ENCODE measurements at regions not wholly inside any gene's neighbourhood (a gene's known extent, or its start where the extent isn't known, plus 50 kb on each side); places are given as distances from the start of the nearest gene placed in this dataset.
"Not testable (repeated sequence)": the region's sequence is repeated elsewhere in the genome, so short reads cannot be mapped to it uniquely, and the experiment has no call there.

- DNase-seq (ENCODE audit: low read depth in 2 of 2) = no peak
These were observed 57.3 kb downstream of the MED10 start for GRCh38 chr5:6321078-6321477.

GRCh38 chr5:6319116-6319515 lies 59.2 kb downstream of the MED10 start:
- DNase-seq (ENCODE audit: low read depth in 2 of 2) = no peak

- no peak for DNase-seq (ENCODE audit: low read depth in 2 of 2)
These were observed 61.1 kb downstream of the MED10 start for GRCh38 chr5:6317116-6317798.

GRCh38 chr5:6315580-6315979 lies 62.8 kb downstream of the MED10 start:
- DNase-seq (ENCODE audit: low read depth in 2 of 2) = no peak

- DNase-seq (ENCODE audit: low read depth in 2 of 2) = no peak
These were observed 66.5 kb downstream of the MED10 start for GRCh38 chr5:6311568-6312501.

- DNase-seq (ENCODE audit: low read depth in 2 of 2) = no peak
These were observed 68.4 kb downstream of the MED10 start for GRCh38 chr5:6309949-6310348.

- DNase-seq (ENCODE audit: low read depth in 2 of 2) = no peak
These were observed 69.7 kb downstream of the MED10 start for GRCh38 chr5:6308683-6309082.

GRCh38 chr5:6307304-6307703 lies 71.0 kb downstream of the MED10 start:
- DNase-seq (ENCODE audit: low read depth in 2 of 2) = no peak

GRCh38 chr5:6305853-6306252 lies 72.5 kb downstream of the MED10 start:
- DNase-seq (ENCODE audit: low read depth in 2 of 2) = no peak

GRCh38 chr5:6302684-6303083 lies 75.7 kb downstream of the MED10 start:
- no peak for DNase-seq (ENCODE audit: low read depth in 2 of 2)

GRCh38 chr5:6302075-6302474 lies 76.3 kb downstream of the MED10 start:
- DNase-seq (ENCODE audit: low read depth in 2 of 2) = no peak

- no peak for DNase-seq (ENCODE audit: low read depth in 2 of 2)
These were observed 81.8 kb downstream of the MED10 start for GRCh38 chr5:6296524-6296923.

GRCh38 chr5:6291961-6292360 lies 86.4 kb downstream of the MED10 start:
- no peak for DNase-seq (ENCODE audit: low read depth in 2 of 2)

- DNase-seq (ENCODE audit: low read depth in 2 of 2) = no peak
These were observed 89.1 kb downstream of the MED10 start for GRCh38 chr5:6289239-6289638.

GRCh38 chr5:6287176-6287575 lies 91.2 kb downstream of the MED10 start:
- no peak for DNase-seq (ENCODE audit: low read depth in 2 of 2)

- no peak for DNase-seq (ENCODE audit: low read depth in 2 of 2)
These were observed 91.9 kb downstream of the MED10 start for GRCh38 chr5:6286404-6286803.

GRCh38 chr5:6284491-6284890 lies 93.9 kb downstream of the MED10 start:
- not testable (repeated sequence) for DNase-seq (ENCODE audit: low read depth in 2 of 2)

- no peak for DNase-seq (ENCODE audit: low read depth in 2 of 2)
These were observed 96.0 kb downstream of the MED10 start for GRCh38 chr5:6282352-6282751.

- no peak for DNase-seq (ENCODE audit: low read depth in 2 of 2)
These were observed 96.5 kb downstream of the MED10 start for GRCh38 chr5:6281818-6282217.

GRCh38 chr5:6280425-6281100 lies 97.8 kb downstream of the MED10 start:
- no peak for DNase-seq (ENCODE audit: low read depth in 2 of 2)

- no peak for DNase-seq (ENCODE audit: low read depth in 2 of 2)
These were observed 98.7 kb downstream of the MED10 start for GRCh38 chr5:6279607-6280006.

- DNase-seq (ENCODE audit: low read depth in 2 of 2) = peak in 1 of 2 donors; percentile 6
These were observed 103.4 kb downstream of the MED10 start for GRCh38 chr5:6274846-6275543.

All from stimulated activated CD8-positive, alpha-beta memory T cell treated with anti-CD3 and anti-CD28 coated beads, Interleukin-15, amount 100 ng/mL, for 48 hours (primary cell).